ENCODE measurements at regions not wholly inside any gene's neighbourhood (a gene's known extent, or its start where the extent isn't known, plus 50 kb on each side); places are given as distances from the start of the nearest gene placed in this dataset.
"Not testable (repeated sequence)": the region's sequence is repeated elsewhere in the genome, so short reads cannot be mapped to it uniquely, and the experiment has no call there.

DNA sequence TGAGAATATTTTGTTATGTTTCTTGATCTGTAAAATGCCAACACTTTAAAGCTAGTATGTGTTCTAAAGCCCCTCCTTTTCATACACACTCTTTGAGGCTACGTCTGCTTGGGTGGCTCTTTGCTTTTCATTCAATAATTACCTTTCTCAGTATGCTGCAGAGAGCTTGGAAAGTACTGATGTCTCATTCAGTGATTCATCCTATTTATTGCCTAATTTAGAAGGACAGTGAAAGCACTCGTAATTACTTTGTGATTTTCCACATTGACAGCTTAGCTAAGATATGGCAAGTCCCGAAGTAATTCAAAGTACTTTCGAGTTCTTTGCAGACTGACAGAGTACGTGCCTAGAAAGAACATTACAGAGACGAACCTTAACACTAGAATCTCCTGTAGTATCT, 57.2 kb downstream of the BMP15 start:
- no peak for DNase-seq

DNA sequence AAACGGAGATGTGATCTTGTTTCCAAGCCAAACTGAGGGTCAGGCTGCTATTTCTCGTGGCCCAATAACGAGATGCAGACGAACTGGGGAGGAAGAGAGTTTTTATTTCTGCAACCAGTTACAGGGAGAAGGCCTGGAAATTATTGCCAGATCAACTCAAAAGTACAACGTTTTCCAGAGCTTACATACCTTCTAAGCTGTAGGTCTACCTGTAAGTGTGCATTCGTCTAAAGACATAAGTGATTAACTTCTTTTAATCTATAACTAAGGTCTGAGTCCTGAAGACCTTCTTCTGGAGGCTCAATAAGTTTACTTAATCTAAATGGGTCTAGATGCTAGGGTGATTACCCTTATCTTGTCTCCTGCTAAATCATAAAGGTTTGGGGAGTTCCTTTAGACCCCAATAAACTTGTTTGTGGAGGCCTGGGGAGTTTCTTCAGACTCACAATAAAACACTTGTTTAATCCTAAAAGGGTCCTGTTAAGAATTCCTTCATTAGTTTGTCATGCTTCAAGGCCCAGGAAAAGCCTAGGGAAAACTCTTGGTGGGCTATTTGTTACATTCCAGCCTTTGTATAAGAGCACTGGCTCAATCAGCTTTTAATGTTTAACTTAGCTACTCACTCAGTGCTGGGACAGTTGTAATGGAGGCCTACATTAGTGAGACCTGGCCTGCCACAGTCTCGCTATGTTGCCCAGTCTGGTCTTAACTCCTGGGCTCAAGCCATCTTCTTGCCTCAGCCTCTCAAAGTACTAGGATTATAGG, 58.5 kb downstream of the BMP15 start:
- not testable (repeated sequence) for DNase-seq

GRCh38 chrX:50971395-50971794, 60.9 kb downstream of the BMP15 start:
- DNase-seq = peak; percentile 3

DNA sequence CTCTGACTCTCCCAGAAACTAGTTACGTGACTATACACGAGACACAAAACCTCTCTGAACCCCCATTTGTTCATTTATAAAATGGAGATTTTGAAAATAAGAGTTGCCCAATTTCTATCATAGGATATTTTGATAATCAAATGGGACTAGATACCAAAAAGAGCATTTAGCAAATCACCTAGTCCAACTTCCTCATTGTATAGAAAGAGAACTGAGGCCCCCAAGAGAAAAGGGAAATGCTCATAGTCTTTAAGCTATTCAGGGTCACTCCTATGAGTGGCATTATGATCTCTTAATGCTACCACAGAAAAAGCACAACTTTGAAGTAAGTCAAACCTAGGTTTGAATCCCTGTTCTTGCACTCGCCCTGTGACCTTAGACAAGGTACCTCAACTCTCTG, 62.7 kb downstream of the BMP15 start:
- no peak for DNase-seq

DNA sequence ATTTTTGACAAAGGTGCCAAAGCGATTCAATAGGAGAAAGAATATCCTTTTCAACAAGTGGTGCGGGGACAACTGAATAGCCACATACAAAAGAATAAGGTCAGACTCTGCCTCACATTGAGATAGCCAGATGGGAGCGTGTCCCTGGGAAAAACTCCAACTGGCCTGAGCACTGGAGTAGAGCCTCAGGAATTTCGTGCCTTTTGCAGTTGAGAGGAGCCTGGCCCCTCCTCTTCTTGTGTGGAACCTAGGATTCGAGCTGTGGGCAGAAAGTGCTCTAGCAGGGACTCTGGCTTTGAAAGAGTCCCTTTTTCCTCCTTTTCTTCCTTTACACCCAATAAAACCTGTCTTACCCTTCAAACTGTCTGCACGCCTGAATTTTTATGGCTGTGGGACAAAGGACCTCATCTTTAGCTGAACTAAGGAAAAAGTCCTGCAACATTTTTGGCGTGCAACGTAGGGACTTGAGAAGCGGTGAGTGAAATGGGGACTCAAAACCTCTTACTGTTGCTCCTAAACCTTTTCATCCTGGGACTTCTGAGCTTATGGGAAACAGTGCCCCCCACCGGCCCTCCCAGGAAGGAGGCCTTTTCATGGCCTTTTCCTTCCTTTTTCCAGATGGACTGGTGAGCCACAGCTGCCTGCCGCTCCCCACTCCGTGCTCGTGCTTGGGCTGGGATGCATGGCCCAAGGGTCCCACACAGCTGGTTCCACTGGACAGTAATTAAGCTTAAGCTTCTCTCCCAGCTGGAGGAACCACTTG, 68.6 kb downstream of the BMP15 start:
- DNase-seq = no peak

- DNase-seq = no peak
Measured at GRCh38 chrX:50980251-50980650, 69.7 kb downstream of the BMP15 start.

DNA sequence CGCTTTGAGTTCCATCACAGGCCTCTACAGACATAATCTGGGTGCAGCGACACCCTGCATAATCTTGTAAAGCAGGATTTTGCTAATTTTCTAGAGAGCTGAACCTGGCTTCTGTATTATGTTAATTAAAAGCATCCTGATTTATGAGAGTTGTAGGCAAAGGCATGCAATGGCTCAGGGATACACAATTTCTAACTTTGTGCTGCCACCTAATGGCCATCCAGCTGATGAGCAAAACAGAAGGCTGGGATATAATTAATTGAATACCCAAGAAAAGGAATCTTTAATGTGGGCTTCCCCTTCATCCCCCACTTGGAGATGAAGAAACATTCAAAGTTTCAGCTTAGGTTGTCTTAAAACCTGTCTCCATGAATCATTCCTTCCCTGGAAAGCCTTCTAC, 78.1 kb downstream of the BMP15 start:
- peak; percentile 10 for DNase-seq

GRCh38 chrX:50996930-50997329, 86.4 kb downstream of the BMP15 start:
- no peak for DNase-seq

- DNase-seq = not testable (repeated sequence)
Measured at GRCh38 chrX:51000384-51000783, 89.8 kb downstream of the BMP15 start.

DNA sequence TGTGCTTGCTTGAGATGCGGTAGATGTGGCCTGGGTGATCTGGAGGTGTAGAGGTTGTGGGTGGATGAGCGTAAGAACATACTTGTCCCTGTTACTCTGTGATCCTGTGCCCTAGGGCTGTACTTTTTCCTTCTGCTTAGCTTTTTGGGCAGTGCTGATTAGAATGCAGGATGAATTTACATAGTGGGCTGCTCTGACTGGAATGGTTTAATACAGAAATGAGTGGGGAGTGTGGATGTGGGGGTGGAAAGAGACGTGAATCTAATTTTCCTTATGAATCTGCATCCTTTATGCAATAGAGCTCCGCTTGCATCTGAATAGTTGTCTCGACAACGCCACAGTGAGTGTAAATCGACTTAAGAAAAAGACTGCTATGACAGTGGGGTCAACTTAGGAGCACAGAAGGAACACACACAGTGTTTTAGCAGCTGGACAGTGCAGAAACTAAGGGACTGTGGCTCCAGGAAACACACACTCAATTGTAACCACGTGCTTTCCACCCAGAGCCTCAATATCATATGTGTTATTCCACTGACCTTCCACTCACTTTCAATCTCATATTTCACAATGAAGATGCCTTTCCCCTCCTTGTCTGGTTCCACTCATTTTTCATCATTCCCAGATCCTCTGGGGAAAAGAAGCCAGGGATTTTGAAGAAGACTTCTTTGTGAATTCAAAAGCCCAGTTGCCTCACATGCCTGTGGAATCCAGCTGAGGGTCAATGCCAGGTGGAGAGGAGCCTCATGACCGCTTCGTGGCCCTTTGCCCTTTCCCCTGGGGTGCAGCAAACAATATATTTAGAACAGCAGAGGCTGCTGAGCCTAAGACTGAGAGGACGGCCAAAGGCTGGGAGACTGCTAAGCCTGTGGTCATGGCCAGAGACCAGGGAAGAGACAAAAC, 91.4 kb downstream of the BMP15 start:
- not testable (repeated sequence) for DNase-seq

- DNase-seq = no peak
Measured at GRCh38 chrX:51006064-51006463, 95.5 kb downstream of the BMP15 start.

- no peak for DNase-seq
Measured at GRCh38 chrX:51024106-51024696, 113.7 kb downstream of the BMP15 start.

- no peak for DNase-seq
Measured at GRCh38 chrX:51026862-51027261, 116.3 kb downstream of the BMP15 start.

- DNase-seq = no peak
Measured at GRCh38 chrX:51035746-51036145, 125.2 kb downstream of the BMP15 start.

DNA sequence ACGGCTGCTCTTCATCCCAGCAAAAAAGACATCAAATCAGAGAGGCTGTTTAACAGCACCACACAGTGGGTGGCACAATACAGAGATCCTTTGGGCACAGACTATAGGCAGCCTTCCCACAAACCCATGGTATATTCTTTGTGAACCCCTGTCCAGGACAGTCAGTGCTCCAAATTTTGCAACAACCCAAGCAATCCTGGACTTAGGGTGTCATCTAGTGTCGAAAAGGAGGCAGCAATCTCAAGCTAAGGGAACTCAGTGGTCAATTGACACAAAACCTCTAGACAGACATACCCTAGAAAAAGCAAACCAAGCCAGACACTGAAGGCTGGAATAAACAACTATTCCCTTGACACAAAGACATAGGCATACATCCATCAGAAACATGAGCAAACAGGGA, 137.4 kb downstream of the BMP15 start:
- no peak for DNase-seq

DNA sequence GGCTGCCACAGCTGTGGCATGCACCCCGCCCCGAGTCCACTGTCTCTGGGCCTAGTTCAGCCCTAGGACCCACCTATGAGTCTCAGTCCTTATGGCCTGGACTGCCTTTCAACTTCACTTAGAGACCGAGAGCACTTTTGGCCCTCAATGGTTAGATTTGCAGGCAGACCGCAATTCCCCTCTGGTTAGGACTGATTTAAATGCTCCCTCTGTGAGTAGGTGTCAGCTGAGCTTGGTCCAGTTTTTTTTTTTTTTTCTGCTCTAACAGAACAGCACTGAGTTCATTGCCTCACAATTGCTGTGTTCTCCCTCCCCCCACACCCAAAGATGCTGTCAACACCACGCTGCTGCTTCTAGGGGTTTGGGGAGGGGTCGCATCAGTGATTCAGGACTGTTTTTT, 143.2 kb downstream of the BMP15 start:
- no peak for DNase-seq

- DNase-seq = no peak
Measured at GRCh38 chrX:51098046-51098445, 187.5 kb downstream of the BMP15 start.

DNA sequence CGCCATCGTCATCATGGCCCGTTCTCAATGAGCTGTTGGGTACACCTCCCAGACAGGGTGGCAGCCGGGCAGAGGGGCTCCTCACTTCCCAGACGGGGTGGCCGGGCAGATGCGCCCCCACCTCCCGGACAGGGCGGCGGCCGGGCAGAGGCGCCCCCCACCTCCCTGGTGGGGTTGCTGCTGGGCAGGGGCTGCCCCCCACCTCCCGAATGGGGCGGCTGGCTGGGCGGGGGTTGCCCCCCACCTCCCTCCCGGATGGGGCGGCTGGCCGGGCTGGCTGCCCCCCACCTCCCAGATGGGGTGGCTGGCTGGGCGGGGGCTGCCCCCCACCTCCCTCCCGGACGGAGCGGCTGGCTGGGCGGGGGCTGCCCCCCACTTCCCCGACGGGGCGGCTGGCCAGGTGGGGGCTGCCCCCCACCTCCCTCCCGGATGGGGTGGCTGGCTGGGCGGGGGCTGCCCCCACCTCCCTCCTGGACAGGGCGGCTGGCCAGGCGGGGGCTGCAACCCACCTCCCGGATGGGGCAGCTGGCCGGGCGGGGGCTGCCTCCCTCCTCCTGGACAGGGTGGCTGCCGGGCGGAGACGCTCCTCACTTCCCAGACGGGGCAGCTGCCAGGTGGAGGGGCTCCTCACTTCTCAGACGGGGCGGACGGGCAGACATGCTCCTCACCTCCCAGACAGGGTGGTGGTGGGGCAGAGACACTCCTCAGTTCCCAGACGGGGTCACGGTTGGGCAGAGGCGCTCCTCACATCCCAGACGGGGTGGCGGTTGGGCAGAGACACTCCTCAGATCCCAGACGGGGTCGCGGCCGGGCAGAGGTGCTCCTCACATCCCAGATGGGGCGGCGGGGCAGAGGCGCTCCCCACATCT, 208.8 kb downstream of the BMP15 start:
- DNase-seq = not testable (repeated sequence)

- not testable (repeated sequence) for DNase-seq
Measured at GRCh38 chrX:51125743-51126142, 206.9 kb upstream of the NUDT10 start.

DNA sequence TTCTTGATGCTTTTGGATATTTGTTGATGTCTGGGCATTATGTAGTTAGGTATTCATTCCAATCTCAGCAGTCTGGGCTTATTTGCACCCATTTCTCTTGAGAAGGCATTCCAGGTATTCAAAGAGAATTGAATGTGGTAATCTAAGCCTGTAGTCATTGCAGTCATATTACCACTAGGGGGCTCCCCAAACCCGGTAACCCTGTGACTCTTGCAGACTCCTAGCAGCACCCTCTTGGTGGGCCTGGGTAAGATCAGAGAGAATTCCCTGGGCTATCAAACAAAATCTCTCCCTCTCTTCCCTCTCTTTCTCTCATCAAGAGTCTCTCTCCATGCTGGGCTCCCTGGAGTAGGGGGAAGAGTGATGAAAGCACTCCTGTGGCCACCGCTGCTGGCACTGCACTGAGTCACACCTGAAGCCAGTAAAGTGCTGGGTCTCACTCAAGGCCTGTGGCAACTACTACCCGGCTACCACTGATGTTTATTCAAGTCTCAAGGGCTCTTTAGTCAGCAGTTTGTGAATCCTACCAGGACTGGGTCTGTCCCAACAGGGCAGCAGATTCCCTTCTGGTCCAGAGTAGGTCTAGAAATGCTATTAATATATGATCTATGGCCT, 187.7 kb upstream of the NUDT10 start:
- peak; percentile 38 for DNase-seq

DNA sequence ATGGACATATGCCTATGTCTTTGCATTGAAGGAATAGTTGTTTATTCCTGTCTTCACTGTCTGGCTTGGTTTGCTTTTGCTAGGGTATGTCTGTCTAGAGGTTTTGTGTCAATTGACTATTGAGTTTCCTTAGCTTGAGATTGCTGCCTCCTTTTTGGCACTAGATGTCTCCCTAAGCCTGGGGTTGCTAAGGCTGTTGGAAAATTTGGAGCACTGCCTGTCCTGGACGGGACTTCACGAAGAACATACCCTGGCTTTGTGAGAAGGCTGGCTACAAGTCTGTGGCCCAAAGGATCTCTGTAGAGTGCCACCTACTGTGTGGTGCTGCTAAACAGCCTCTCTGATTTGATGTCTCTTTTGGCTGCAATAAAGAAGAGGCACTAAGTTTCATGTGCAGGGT, 183.8 kb upstream of the NUDT10 start:
- DNase-seq = no peak

Measured in stimulated activated CD4-positive, alpha-beta T cell treated with anti-CD3 and anti-CD28 coated beads, Interleukin-15, amount 100 ng/mL, for 24 hours (primary cell).